CD14-positive monocyte (primary cell): ENCODE measurements at regions not wholly inside any gene's neighbourhood (a gene's known extent, or its start where the extent isn't known, plus 50 kb on each side); places are given as distances from the start of the nearest gene placed in this dataset.

Experiments
- DNase-seq, 3 donors: peaks; one replicate each; pipeline ENCODE4 v3.0.0-alpha.2; 2011 to 2022
- H2AFZ ChIP-seq: 2 replicates; pipeline ENCODE4 v1.6.0; 2012; ENCODE audit warnings: mild to moderate bottlenecking, low read depth, low read length, inconsistent platforms; ENCODE audit not compliant: insufficient read depth, poor library complexity, severe bottlenecking
- H3K27ac ChIP-seq, 2 donors: 1 replicate in 1 of 2; 2 replicates in 1 of 2; pipeline ENCODE4 v1.5.1; 2012 to 2013; ENCODE audit warnings: low read length in 2 of 2, control low read depth in 1 of 2, inconsistent platforms in 1 of 2, low read depth in 1 of 2, mild to moderate bottlenecking in 1 of 2
- H3K27me3 ChIP-seq, 2 donors: one replicate each; pipeline versions ENCODE4 v1.6.0 to v1.6.1; 2011 to 2013; ENCODE audit warnings: low read length in 2 of 2; ENCODE audit not compliant: control insufficient read depth in 2 of 2, insufficient read depth in 2 of 2
- H3K36me3 ChIP-seq, 2 donors: replicated peaks in 1 of 2; 1 replicate in 1 of 2; 2 replicates in 1 of 2; pipeline versions ENCODE4 v1.5.1 to v1.6.1; 2012 to 2013; ENCODE audit warnings: low read length in 2 of 2, control low read depth in 1 of 2, inconsistent platforms in 1 of 2, mild to moderate bottlenecking in 1 of 2; ENCODE audit not compliant: insufficient read depth in 2 of 2, control insufficient read depth in 1 of 2
- H3K4me1 ChIP-seq, 2 donors: 1 replicate in 1 of 2; 2 replicates in 1 of 2; pipeline versions ENCODE4 v1.5.1 to v1.6.1; 2012 to 2013; ENCODE audit warnings: low read length in 2 of 2, control low read depth in 1 of 2, inconsistent platforms in 1 of 2, mild to moderate bottlenecking in 1 of 2, moderate library complexity in 1 of 2; ENCODE audit not compliant: insufficient read depth in 2 of 2, control insufficient read depth in 1 of 2
- H3K4me2 ChIP-seq: replicated peaks from 2 replicates; pipeline ENCODE3; 2012; ENCODE audit warnings: low read length, moderate library complexity, mild to moderate bottlenecking; ENCODE audit not compliant: poor library complexity, severe bottlenecking; ENCODE audit errors: extremely low read depth
- H3K4me3 ChIP-seq, 3 experiments: fragments of 200-600 bp in 1 of 3; sonication (generic) in 1 of 3; replicated peaks in 1 of 3; 1 replicate in 2 of 3; 2 replicates in 1 of 3; pipeline ENCODE4 v1.5.1; 2011 to 2013; ENCODE audit warnings: low read length in 3 of 3, mild to moderate bottlenecking in 3 of 3, control low read depth in 2 of 3, low read depth in 2 of 3, inconsistent platforms in 1 of 3, moderate library complexity in 1 of 3
- H3K79me2 ChIP-seq: 2 replicates; pipeline ENCODE4 v1.6.0; 2012; ENCODE audit warnings: mild to moderate bottlenecking, control low read depth, inconsistent platforms, low read length, moderate library complexity; ENCODE audit not compliant: insufficient read depth
- H3K9ac ChIP-seq: 2 replicates; pipeline ENCODE4 v1.6.0; 2017; ENCODE audit warnings: low read length, mild to moderate bottlenecking; ENCODE audit not compliant: insufficient read depth, poor library complexity, severe bottlenecking
- H3K9me3 ChIP-seq, 2 donors: replicated peaks in 1 of 2; 1 replicate in 1 of 2; 2 replicates in 1 of 2; pipeline versions ENCODE4 v1.5.1 to v1.6.1; 2012 to 2013; ENCODE audit warnings: low read length in 2 of 2, control low read depth in 1 of 2; ENCODE audit not compliant: control insufficient read depth in 1 of 2, insufficient read depth in 1 of 2
- H4K20me1 ChIP-seq: 2 replicates; pipeline ENCODE4 v1.6.0; 2012; ENCODE audit warnings: mild to moderate bottlenecking, low read length, control low read depth, moderate library complexity; ENCODE audit not compliant: insufficient read depth
- H3K27ac Mint-ChIP-seq, 7 donors: one replicate each; pipeline ENCODE4 v1.8.0; 2020; ENCODE audit warnings: mild to moderate bottlenecking in 7 of 7, mixed read lengths in 7 of 7, moderate library complexity in 6 of 7, inconsistent platforms in 2 of 7
- H3K27me3 Mint-ChIP-seq, 3 donors: one replicate each; pipeline ENCODE4 v1.8.0; 2021 to 2022; ENCODE audit warnings: low read depth in 3 of 3, mild to moderate bottlenecking in 3 of 3, mixed read lengths in 3 of 3, moderate library complexity in 3 of 3, inconsistent platforms in 1 of 3
- H3K36me3 Mint-ChIP-seq, 2 donors: one replicate each; pipeline ENCODE4 v1.8.0; 2020; ENCODE audit warnings: mixed read lengths in 2 of 2, inconsistent platforms in 1 of 2, mild to moderate bottlenecking in 1 of 2
- H3K4me1 Mint-ChIP-seq: one replicate; pipeline ENCODE4 v1.8.0; 2020; ENCODE audit warnings: mild to moderate bottlenecking, mixed read lengths
- H3K4me3 Mint-ChIP-seq, 2 donors: one replicate each; pipeline ENCODE4 v1.8.0; 2020; ENCODE audit warnings: mild to moderate bottlenecking in 2 of 2, mixed read lengths in 2 of 2, moderate library complexity in 1 of 2
- H3K9me3 Mint-ChIP-seq, 7 donors: one replicate each; pipeline ENCODE4 v1.8.0; 2020 to 2022; ENCODE audit warnings: mixed read lengths in 7 of 7, mild to moderate bottlenecking in 6 of 7, moderate library complexity in 6 of 7, inconsistent platforms in 2 of 7
- WGBS: methylation state at CpG from one replicate; pipeline ENCODE4 v1.1.5; 2013; ENCODE audit warnings: missing lambda C conversion rate; ENCODE audit not compliant: insufficient coverage; 5-methylcytosine and 5-hydroxymethylcytosine counted together
- intact Hi-C, 2 donors: fragments of 100-400 bp; cut with micrococcal nuclease; formaldehyde crosslinking; loops; one replicate each; pipeline versions ENCODE4 v1.15.0 to v1.15.1; 2023
- TF ChIP-seq, protein P1 (sequence below): fragments of 200-600 bp; IDR thresholded peaks from one replicate; pipeline ENCODE4 v1.8.0; 2022; ENCODE audit warnings: antibody characterized with exemption, mild to moderate bottlenecking

DNA sequence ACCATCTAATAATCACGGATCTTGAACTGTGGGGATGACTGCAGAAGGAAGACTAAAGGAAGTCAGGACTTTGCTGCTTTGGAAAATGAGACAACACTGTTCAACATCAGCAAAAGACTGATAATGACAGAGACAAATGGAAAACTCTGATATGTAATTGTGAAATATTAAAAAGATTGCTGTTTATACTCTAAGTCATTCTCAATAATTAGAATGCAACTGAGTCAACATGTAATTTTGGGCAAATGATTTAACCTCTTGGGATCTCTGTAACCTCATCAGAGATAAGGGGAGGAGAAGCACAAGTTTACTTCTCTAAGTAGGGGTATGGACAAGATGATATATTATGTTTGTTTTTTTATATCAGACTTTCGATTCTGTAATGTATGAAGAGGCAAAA, 121.9 kb downstream of the GASK1B start:
- Mint-ChIP-seq H3K27ac (no peak overlapping the region), H3K4me1 (no peaks in the 10 kb centered on the region), H3K9me3 (peaks cover 0 to 4% (median 2%) of the 10 kb centered on the region in 7 donors), H3K4me3 (no peak overlapping the region), H3K27me3 (no peaks in the 10 kb centered on the region), H3K36me3 (no peaks in the 10 kb centered on the region)
- intact Hi-C loops, result no loop called here
- H3K4me2 ChIP-seq, result no peak overlapping the region
- TF ChIP-seq, protein P1, sequence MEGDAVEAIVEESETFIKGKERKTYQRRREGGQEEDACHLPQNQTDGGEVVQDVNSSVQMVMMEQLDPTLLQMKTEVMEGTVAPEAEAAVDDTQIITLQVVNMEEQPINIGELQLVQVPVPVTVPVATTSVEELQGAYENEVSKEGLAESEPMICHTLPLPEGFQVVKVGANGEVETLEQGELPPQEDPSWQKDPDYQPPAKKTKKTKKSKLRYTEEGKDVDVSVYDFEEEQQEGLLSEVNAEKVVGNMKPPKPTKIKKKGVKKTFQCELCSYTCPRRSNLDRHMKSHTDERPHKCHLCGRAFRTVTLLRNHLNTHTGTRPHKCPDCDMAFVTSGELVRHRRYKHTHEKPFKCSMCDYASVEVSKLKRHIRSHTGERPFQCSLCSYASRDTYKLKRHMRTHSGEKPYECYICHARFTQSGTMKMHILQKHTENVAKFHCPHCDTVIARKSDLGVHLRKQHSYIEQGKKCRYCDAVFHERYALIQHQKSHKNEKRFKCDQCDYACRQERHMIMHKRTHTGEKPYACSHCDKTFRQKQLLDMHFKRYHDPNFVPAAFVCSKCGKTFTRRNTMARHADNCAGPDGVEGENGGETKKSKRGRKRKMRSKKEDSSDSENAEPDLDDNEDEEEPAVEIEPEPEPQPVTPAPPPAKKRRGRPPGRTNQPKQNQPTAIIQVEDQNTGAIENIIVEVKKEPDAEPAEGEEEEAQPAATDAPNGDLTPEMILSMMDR, result no peak
- no peaks in the 10 kb centered on the region for H3K36me3 ChIP-seq
- H3K9ac ChIP-seq, result no peak overlapping the region
- H3K27ac ChIP-seq, result no peak overlapping the region
- no peak overlapping the region for H3K4me3 ChIP-seq
- H3K4me1 ChIP-seq, result no peaks in the 10 kb centered on the region
- H3K9me3 ChIP-seq, result peaks cover 0 to 3% of the 10 kb centered on the region in 2 donors
- H2AFZ ChIP-seq, result no peak overlapping the region
- H3K27me3 ChIP-seq, result no peaks in the 10 kb centered on the region
- no peak for DNase-seq
- no peaks in the 10 kb centered on the region for H3K79me2 ChIP-seq
- no CpG with 5 or more reads among the region's 2 CpGs for WGBS
- H4K20me1 ChIP-seq, result no peaks in the 10 kb centered on the region

DNA sequence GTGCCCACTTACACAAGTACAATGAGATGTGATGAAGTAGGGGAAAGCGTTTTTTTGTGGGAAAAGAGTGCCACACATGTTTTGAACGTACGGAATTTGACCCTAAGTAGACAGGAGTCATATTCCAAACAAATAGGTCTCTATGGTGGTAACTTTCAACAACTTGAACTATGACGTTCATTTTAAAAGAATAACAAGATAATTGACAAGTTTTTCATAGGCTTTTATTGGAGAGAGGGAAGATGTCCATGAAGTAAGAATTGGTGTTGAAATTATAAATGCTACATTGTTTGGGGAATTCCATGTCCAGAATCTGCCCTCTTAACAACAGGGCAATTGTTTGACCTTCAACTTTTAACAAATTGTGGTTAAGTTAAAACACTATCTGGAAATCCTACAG, 126.5 kb downstream of the GASK1B start:
- H3K36me3 ChIP-seq, result no peaks in the 10 kb centered on the region
- H3K4me1 ChIP-seq, result no peaks in the 10 kb centered on the region
- DNase-seq, result no peak
- no peaks in the 10 kb centered on the region for H3K79me2 ChIP-seq
- intact Hi-C loops, result no loop called here
- Mint-ChIP-seq H3K36me3 (no peaks in the 10 kb centered on the region), H3K4me1 (no peaks in the 10 kb centered on the region), H3K27me3 (peaks cover 0 to 1% (median 0%) of the 10 kb centered on the region in 3 donors), H3K9me3 (peaks cover 6 to 18% (median 14%) of the 10 kb centered on the region in 7 donors), H3K4me3 (no peak overlapping the region), H3K27ac (no peak overlapping the region)
- H2AFZ ChIP-seq, result no peak overlapping the region
- H3K27me3 ChIP-seq, result no peaks in the 10 kb centered on the region
- peaks cover 0 to 18% of the 10 kb centered on the region in 2 donors for H3K9me3 ChIP-seq
- no peak overlapping the region for H3K27ac ChIP-seq
- H3K9ac ChIP-seq, result no peak overlapping the region
- TF ChIP-seq, protein P1, result no peak
- H3K4me3 ChIP-seq, result no peak overlapping the region
- no peak overlapping the region for H3K4me2 ChIP-seq
- H4K20me1 ChIP-seq, result no peaks in the 10 kb centered on the region
- no CpG with 5 or more reads among the region's 4 CpGs for WGBS
